ENCODE measurements at regions not wholly inside any gene's neighbourhood (a gene's known extent, or its start where the extent isn't known, plus 50 kb on each side); places are given as distances from the start of the nearest gene placed in this dataset.

GRCh38 chr2:152925547-152926448 is 207.4 kb downstream of the ARL6IP6 start:
- no peak overlapping the region for H3K4me3 ChIP-seq
- 0 out of 2 replicates have a peak, but pooled peaks cover 2% of the 10 kb centered on the region for H3K9me3 ChIP-seq (replicated peaks)
- no peaks in the 10 kb centered on the region for H3K4me1 ChIP-seq (replicated peaks)
- peak; percentile 51 to 70 for DNase-seq (ENCODE audit: low read depth in 1 of 2, low spot score in 2 of 2)
- H3K36me3 ChIP-seq, result no peaks in the 10 kb centered on the region
- no peak overlapping the region for H3K27ac ChIP-seq
- no peaks in the 10 kb centered on the region for H3K27me3 ChIP-seq (replicated peaks)

- DNase-seq (ENCODE audit: low read depth in 1 of 2, low spot score in 2 of 2), result no peak
- Histone ChIP-seq H3K9me3 (replicated peaks) (0 out of 2 replicates have a peak, but pooled peaks cover 2% of the 10 kb centered on the region), H3K4me1 (replicated peaks) (no peaks in the 10 kb centered on the region), H3K4me3 (no peak overlapping the region), H3K27me3 (replicated peaks) (no peaks in the 10 kb centered on the region), H3K27ac (no peak overlapping the region), H3K36me3 (no peaks in the 10 kb centered on the region)
Measured at GRCh38 chr2:152924722-152925121, 206.3 kb downstream of the ARL6IP6 start.

GRCh38 chr2:152924219-152924618 is 205.8 kb downstream of the ARL6IP6 start:
- Histone ChIP-seq H3K4me3 (no peak overlapping the region), H3K36me3 (no peaks in the 10 kb centered on the region), H3K4me1 (replicated peaks) (no peaks in the 10 kb centered on the region), H3K27me3 (replicated peaks) (no peaks in the 10 kb centered on the region), H3K27ac (no peak overlapping the region), H3K9me3 (replicated peaks) (0 out of 2 replicates have a peak, but pooled peaks cover 2% of the 10 kb centered on the region)
- no peak for DNase-seq (ENCODE audit: low read depth in 1 of 2, low spot score in 2 of 2)

DNA sequence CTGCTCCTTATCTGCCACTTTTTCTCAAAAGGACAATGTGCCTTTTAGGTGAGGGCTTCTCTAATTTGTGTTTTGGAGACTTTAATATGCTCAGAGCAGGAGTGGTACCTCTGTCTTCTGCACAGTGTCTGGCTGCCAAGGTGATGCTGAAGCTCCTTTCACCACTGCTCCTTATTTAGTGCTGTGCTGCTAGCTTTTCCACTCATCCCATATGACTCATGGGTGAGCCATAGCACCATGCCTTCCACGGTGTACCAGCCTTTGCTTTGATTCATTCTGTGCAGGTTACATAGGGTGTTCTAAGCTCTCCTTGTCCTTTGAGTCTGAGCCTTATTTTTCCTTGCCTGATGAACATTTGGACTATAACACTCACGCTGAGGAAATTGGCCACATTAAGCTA is 202.4 kb downstream of the ARL6IP6 start:
- Histone ChIP-seq H3K27me3 (replicated peaks) (no peaks in the 10 kb centered on the region), H3K4me3 (no peak overlapping the region), H3K9me3 (replicated peaks) (no peaks in the 10 kb centered on the region), H3K36me3 (no peaks in the 10 kb centered on the region), H3K27ac (no peak overlapping the region), H3K4me1 (replicated peaks) (no peaks in the 10 kb centered on the region)
- DNase-seq (ENCODE audit: low read depth in 1 of 2, low spot score in 2 of 2), result no peak

DNA sequence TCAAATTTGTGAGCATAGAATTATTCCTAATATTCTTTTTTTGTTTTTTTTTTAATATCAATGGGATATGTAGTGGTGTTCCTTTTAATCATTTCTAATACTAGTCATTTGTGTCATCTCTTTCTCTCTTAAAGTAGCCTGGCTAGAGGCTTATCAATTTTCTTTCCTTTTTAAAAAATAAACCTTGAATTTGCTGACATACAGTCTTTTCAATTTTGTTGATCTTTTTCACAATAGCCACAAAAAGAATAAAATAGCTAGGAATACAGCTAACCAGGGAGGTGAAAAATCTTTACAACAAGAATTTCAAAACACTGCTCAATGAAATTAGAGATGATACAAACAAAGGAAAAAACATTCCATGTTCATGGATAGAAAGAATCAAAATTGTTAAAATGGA is 192.6 kb downstream of the ARL6IP6 start:
- no peak overlapping the region for H3K27ac ChIP-seq
- no peaks in the 10 kb centered on the region for H3K4me1 ChIP-seq (replicated peaks)
- H3K9me3 ChIP-seq (replicated peaks), result no peaks in the 10 kb centered on the region
- no peaks in the 10 kb centered on the region for H3K27me3 ChIP-seq (replicated peaks)
- no peaks in the 10 kb centered on the region for H3K36me3 ChIP-seq
- DNase-seq (ENCODE audit: low read depth in 1 of 2, low spot score in 2 of 2), result no peak
- H3K4me3 ChIP-seq, result no peak overlapping the region

GRCh38 chr2:152907046-152907445 is 188.6 kb downstream of the ARL6IP6 start:
- Histone ChIP-seq H3K9me3 (replicated peaks) (no peaks in the 10 kb centered on the region), H3K4me1 (replicated peaks) (no peaks in the 10 kb centered on the region), H3K27me3 (replicated peaks) (no peaks in the 10 kb centered on the region), H3K36me3 (no peaks in the 10 kb centered on the region), H3K4me3 (no peak overlapping the region), H3K27ac (no peak overlapping the region)
- DNase-seq (ENCODE audit: low read depth in 1 of 2, low spot score in 2 of 2), result no peak

- Histone ChIP-seq H3K4me1 (replicated peaks) (no peaks in the 10 kb centered on the region), H3K4me3 (no peak overlapping the region), H3K27me3 (replicated peaks) (no peaks in the 10 kb centered on the region; the same call in none of the 2 replicates), H3K36me3 (no peaks in the 10 kb centered on the region), H3K9me3 (replicated peaks) (no peaks in the 10 kb centered on the region), H3K27ac (no peak overlapping the region)
- DNase-seq (ENCODE audit: low read depth in 1 of 2, low spot score in 2 of 2), result no peak
Measured at GRCh38 chr2:152894051-152894450, 175.6 kb downstream of the ARL6IP6 start.

- H3K4me3 ChIP-seq, result no peak overlapping the region
- no peaks in the 10 kb centered on the region for H3K36me3 ChIP-seq
- H3K27me3 ChIP-seq (replicated peaks), result no peaks in the 10 kb centered on the region; the same call in none of the 2 replicates
- no peaks in the 10 kb centered on the region for H3K4me1 ChIP-seq (replicated peaks)
- H3K9me3 ChIP-seq (replicated peaks), result no peaks in the 10 kb centered on the region
- no peak overlapping the region for H3K27ac ChIP-seq
- DNase-seq (ENCODE audit: low read depth in 1 of 2, low spot score in 2 of 2), result no peak
Measured at GRCh38 chr2:152890736-152891135, 172.3 kb downstream of the ARL6IP6 start.

DNA sequence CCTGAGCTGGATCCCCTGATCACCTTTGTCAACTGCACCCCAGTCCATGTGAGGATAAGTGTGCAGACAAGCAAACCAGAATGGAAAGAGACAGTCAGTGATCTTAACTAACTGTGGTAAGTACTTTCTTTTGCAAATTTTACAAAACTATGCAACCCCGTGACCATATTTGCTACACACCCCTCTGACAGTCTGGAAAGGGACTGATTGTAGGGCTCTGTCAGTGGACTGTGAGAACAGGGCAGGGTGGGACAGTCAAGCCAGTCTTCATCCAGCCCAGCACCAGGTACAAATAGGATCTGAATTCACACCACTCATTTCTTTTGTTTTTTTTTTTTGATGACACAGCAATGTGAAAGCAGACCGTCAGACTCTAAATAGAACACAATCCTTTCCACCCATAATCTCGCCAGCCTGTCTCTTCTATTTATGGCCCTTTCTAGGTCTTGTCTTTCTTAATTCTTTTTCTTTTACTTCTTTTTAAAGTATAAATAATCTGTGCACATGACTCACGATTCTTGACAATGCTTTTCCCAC is 165.6 kb downstream of the ARL6IP6 start:
- no peaks in the 10 kb centered on the region for H3K27me3 ChIP-seq (replicated peaks)
- H3K36me3 ChIP-seq, result no peaks in the 10 kb centered on the region
- H3K27ac ChIP-seq, result no peak overlapping the region
- no peaks in the 10 kb centered on the region for H3K9me3 ChIP-seq (replicated peaks)
- H3K4me3 ChIP-seq, result no peak overlapping the region
- no peaks in the 10 kb centered on the region for H3K4me1 ChIP-seq (replicated peaks)
- no peak for DNase-seq (ENCODE audit: low read depth in 1 of 2, low spot score in 2 of 2)

- H3K9me3 ChIP-seq (replicated peaks), result no peaks in the 10 kb centered on the region
- H3K36me3 ChIP-seq, result no peaks in the 10 kb centered on the region
- no peaks in the 10 kb centered on the region for H3K27me3 ChIP-seq (replicated peaks)
- no peaks in the 10 kb centered on the region for H3K4me1 ChIP-seq (replicated peaks)
- H3K27ac ChIP-seq, result no peak overlapping the region
- H3K4me3 ChIP-seq, result no peak overlapping the region
- no peak for DNase-seq (ENCODE audit: low read depth in 1 of 2, low spot score in 2 of 2)
Measured at GRCh38 chr2:152881527-152881926, 163.1 kb downstream of the ARL6IP6 start.

DNA sequence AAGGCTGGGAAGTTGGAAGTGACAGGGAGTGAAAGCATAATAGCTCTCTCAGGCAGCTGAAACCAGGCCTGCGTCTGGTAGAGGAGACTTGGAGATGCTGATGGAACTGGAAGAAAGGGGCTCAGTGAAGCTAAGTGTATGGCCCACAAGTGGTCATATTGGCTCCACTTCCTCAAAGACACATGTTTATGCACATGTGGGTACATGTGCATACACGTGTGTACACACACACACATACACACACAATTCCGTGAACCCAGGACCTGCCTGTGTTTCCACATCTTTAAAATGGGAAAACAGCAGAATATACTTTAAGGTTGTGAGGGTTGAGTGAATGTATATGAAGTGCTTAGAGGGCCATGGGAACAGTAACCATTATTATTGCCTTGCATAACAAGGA is 160.9 kb downstream of the ARL6IP6 start:
- H3K4me1 ChIP-seq (replicated peaks), result no peaks in the 10 kb centered on the region
- no peak overlapping the region for H3K4me3 ChIP-seq
- H3K27ac ChIP-seq, result no peak overlapping the region
- no peaks in the 10 kb centered on the region; the same call in 1 of the 2 replicates for H3K9me3 ChIP-seq (replicated peaks)
- H3K36me3 ChIP-seq, result no peaks in the 10 kb centered on the region
- DNase-seq (ENCODE audit: low read depth in 1 of 2, low spot score in 2 of 2), result no peak
- no peaks in the 10 kb centered on the region for H3K27me3 ChIP-seq (replicated peaks)

GRCh38 chr2:152875701-152876695 is 157.6 kb downstream of the ARL6IP6 start:
- Histone ChIP-seq H3K9me3 (replicated peaks) (no peaks in the 10 kb centered on the region; the same call in 1 of the 2 replicates), H3K36me3 (no peaks in the 10 kb centered on the region), H3K4me3 (no peak overlapping the region), H3K27me3 (replicated peaks) (no peaks in the 10 kb centered on the region), H3K27ac (no peak overlapping the region), H3K4me1 (replicated peaks) (no peaks in the 10 kb centered on the region)
- DNase-seq (ENCODE audit: low read depth in 1 of 2, low spot score in 2 of 2), result no peak

DNA sequence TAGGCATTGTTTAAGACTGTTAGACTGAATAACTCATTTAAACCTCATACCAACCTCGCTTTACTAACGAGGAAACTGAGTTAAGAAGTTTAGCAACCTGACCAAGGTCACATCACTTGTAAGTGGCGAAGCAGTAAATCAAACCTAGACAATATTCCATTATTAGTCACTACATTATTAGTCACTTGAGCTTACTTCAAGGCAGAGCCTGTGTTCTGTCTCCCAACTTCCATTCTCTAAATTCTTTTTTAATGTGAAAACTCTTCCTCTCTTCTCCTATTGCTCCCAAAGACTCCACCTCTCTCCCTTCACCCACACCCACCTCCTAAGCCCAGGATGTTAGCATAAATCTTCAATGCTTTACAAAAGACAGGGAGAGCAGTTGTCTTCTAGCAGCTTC is 156.5 kb downstream of the ARL6IP6 start:
- Histone ChIP-seq H3K4me3 (no peak overlapping the region), H3K27me3 (replicated peaks) (no peaks in the 10 kb centered on the region), H3K36me3 (no peaks in the 10 kb centered on the region), H3K4me1 (replicated peaks) (no peaks in the 10 kb centered on the region), H3K9me3 (replicated peaks) (no peaks in the 10 kb centered on the region; the same call in 1 of the 2 replicates), H3K27ac (no peak overlapping the region)
- no peak for DNase-seq (ENCODE audit: low read depth in 1 of 2, low spot score in 2 of 2)
